ENCODE measurements at regions not wholly inside any gene's neighbourhood (a gene's known extent, or its start where the extent isn't known, plus 50 kb on each side); places are given as distances from the start of the nearest gene placed in this dataset.
A peak's percentile ranks its signal among the peaks of the same experiment; 100 is the strongest.

DNA sequence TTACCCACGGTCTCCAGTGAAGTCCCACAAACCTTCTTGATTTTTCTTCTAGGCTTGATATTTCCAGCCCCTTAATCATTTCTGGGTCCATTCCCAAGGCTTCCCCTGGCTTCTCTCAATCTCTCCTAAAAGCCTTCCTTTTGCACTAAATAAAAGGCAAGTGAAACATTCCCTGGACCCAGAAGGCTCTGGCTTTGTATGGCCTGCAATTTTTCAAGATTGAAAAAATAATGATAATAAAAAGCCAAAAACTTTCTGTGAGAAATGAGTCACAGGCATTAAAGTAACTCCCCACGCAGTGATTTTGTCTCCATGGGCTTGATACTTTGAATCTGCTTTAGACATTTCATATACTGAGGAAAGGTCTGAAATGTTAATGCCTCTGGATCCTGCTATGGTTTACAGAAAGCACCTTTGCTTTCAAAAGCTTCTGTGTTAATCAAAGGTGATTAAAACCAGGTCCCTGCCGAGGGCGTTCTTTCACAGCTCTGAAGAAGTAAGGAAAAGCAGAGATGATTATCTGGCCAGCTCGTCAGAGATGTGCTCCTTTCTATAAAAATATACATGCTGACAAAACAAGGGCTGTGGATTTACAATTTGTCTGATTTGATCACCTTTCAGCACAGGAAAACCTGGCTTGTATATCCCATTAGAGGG is 118.9 kb upstream of the TMEM72 start:
- Histone ChIP-seq H3K36me3 (replicated peaks in 1 of 2; ENCODE audit: insufficient read depth in 1 of 2, low read depth in 2 of 2) (no peaks in the 10 kb centered on the region), H3K4me1 (no peaks in the 10 kb centered on the region), H3K27ac (no peak overlapping the region), H3K27me3 (no peaks in the 10 kb centered on the region), H3K9me3 (no peaks in the 10 kb centered on the region), H3K4me3 (no peak overlapping the region)
- 75% methylated on average over 5 of the region's 5 CpGs for WGBS, 2 donors
- ATAC-seq (no peak), DNase-seq (no peak)
- intact Hi-C loops (cut with DNase I) = no loop called here
- TF ChIP-seq POLR2A (IDR thresholded peaks at IDR 0.05) = no peak
- TF ChIP-seq, protein P1, sequence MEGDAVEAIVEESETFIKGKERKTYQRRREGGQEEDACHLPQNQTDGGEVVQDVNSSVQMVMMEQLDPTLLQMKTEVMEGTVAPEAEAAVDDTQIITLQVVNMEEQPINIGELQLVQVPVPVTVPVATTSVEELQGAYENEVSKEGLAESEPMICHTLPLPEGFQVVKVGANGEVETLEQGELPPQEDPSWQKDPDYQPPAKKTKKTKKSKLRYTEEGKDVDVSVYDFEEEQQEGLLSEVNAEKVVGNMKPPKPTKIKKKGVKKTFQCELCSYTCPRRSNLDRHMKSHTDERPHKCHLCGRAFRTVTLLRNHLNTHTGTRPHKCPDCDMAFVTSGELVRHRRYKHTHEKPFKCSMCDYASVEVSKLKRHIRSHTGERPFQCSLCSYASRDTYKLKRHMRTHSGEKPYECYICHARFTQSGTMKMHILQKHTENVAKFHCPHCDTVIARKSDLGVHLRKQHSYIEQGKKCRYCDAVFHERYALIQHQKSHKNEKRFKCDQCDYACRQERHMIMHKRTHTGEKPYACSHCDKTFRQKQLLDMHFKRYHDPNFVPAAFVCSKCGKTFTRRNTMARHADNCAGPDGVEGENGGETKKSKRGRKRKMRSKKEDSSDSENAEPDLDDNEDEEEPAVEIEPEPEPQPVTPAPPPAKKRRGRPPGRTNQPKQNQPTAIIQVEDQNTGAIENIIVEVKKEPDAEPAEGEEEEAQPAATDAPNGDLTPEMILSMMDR (IDR thresholded peaks at IDR 0.05) = no peak

DNA sequence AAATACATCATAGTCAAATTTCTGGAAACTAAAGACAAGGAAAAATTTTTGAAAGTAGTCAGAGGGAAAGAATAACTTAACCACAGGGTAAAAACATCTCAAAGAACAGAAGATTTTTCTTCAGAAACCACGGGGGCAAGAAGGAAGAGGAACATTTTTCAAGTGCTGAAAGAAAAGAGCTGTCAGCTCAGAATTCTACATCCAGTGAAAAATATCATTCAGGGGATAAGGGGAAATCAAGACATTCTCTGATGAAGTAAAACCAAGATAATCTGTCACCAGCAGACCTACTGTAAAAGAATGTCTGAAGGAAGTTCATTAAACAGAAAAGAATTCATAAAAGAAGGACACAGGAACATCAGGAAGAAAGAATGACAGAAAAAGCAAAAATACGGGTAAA is 111.2 kb upstream of the TMEM72 start:
- 66 to 69% methylated on average over 2 of the region's 2 CpGs for WGBS, 2 donors
- no peak for ATAC-seq

DNA sequence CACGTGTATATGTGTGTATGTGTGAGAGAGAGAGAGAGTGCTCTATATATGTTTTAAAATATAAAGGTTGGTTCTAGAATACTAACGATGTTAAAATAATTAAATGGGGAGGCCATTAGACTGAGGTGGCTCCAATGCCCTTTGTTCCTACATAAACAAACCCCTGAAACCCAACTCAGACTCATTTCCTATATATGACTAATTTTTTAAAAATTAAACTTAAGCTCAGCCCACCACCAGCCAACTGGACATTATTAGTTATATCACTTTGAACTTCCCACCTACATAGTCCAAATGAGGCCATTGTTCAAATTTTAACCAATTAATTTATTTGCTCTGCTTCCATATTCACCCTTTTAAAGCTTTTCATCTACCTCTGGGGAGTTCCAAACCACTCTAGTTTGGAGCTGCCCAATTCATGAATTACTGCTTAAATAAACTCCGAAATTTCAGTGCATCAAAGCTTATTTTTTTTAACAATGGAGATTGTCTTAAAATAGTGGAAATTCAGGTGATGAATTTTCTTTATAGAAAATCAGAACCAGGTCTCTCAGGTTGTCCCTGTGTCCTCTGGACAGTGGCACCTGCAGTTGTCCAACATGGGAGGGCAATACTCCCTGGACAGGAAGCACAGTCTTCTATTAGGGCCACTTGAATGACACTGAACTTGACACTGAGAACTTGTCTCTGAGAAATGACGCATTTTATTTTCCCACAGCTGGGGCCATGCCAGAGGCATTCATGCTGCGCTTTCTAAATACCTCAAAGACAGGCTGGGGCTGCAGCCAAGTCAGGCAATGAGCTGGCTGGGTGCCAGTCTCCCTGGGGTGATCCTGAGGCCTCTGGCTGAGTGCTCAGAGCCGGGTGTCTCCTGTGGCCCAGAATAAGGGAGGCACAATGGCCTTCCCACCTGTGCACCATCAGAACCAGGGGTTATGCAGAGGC is 109.5 kb upstream of the TMEM72 start:
- Histone ChIP-seq H3K4me1 (peaks cover 52% of the 10 kb centered on the region), H3K27ac (peak overlapping the region; percentile 45 to 68 (median 59)), H3K36me3 (replicated peaks in 1 of 2; ENCODE audit: insufficient read depth in 1 of 2, low read depth in 2 of 2) (no peaks in the 10 kb centered on the region), H3K27me3 (no peaks in the 10 kb centered on the region), H3K4me3 (no peak overlapping the region), H3K9me3 (no peaks in the 10 kb centered on the region)
- intact Hi-C loops (cut with DNase I) = no loop called here
- no peak for TF ChIP-seq POLR2A (IDR thresholded peaks at IDR 0.05)
- TF ChIP-seq, protein P1 (IDR thresholded peaks at IDR 0.05) = no peak
- ATAC-seq = peak; percentile 94
- peak; percentile 96 to 99 (median 98) for DNase-seq
- WGBS, 2 donors = 44 to 45% methylated on average over 5 to 6 of the region's 6 CpGs

More for the DNA sequence above, 111.2 kb upstream of the TMEM72 start:
- no peak for DNase-seq
- H3K9me3 ChIP-seq = no peaks in the 10 kb centered on the region
- H3K4me3 ChIP-seq = no peak overlapping the region
- H3K27me3 ChIP-seq = no peaks in the 10 kb centered on the region
- intact Hi-C loops (cut with DNase I) = no loop called here
- no peak overlapping the region for H3K27ac ChIP-seq
- peaks cover 37% of the 10 kb centered on the region for H3K4me1 ChIP-seq
- TF ChIP-seq, protein P1 (IDR thresholded peaks at IDR 0.05) = no peak
- TF ChIP-seq POLR2A (IDR thresholded peaks at IDR 0.05) = no peak
- no peaks in the 10 kb centered on the region for H3K36me3 ChIP-seq (replicated peaks in 1 of 2; ENCODE audit: insufficient read depth in 1 of 2, low read depth in 2 of 2)

DNA sequence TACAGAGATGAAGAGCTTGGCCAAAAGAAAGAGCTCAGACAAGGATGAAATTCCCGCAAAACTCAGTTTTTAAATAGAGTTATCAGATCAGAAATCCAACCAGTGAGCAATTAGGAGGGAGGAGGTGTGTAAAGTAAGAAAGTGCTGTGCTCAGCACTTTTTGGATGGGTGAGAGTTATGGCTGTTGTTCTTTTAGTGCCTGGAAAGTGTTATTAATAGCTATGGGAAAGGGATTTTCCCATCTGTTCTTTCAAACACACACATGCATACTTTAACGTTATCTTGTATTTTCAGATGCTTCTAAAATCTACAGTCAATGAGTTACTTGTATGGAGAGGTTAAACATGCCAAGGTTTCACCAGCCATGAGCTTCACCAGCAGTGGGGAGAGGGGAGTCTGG is 107.3 kb upstream of the TMEM72 start:
- Histone ChIP-seq H3K27me3 (no peaks in the 10 kb centered on the region), H3K4me3 (no peak overlapping the region), H3K36me3 (replicated peaks in 1 of 2; ENCODE audit: insufficient read depth in 1 of 2, low read depth in 2 of 2) (no peaks in the 10 kb centered on the region), H3K9me3 (no peaks in the 10 kb centered on the region), H3K27ac (peak overlapping the region in 3 of 4 donors; percentile 16 to 72 (median 44)), H3K4me1 (peaks cover 56% of the 10 kb centered on the region)
- WGBS, 2 donors = 58 to 60% methylated on average over 2 of the region's 2 CpGs
- intact Hi-C loops (cut with DNase I) = no loop called here
- ATAC-seq (no peak), DNase-seq (no peak)
- TF ChIP-seq, protein P1 (IDR thresholded peaks at IDR 0.05) = no peak
- TF ChIP-seq POLR2A (IDR thresholded peaks at IDR 0.05) = no peak

All from body of pancreas (tissue), 4 donors.